Germinal center (tissue), 1 donor: ENCODE measurements at regions not wholly inside any gene's neighbourhood (a gene's known extent, or its start where the extent isn't known, plus 50 kb on each side); places are given as distances from the start of the nearest gene placed in this dataset.
"Not testable (repeated sequence)": the region's sequence is repeated elsewhere in the genome, so short reads cannot be mapped to it uniquely, and the experiment has no call there.

Experiments
- DNase-seq: peaks from one replicate; pipeline ENCODE4 v3.0.0; 2012; ENCODE audit warnings: mixed read lengths, low spot score

DNA sequence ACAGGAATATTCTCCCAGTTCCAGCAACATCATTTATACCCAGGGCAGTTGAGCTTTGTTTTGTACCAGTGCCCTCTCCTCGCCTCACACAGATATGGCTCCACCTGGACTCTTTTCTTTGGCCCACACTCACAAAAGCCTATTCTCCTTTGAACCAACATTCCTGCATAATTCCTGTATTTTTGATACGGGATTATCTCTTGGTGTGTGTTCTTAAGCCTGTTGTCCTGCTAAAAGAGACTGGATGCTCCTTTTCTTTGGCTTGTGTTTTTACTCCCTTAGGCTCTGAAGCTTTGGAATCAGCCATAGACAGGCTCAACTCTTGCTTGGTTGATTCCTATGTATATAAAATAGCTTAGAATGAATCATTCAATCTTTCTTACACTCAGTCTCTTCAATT lies 305.4 kb upstream of the SATB1 start:
- no peak for DNase-seq

- DNase-seq: no peak
These were observed 304.5 kb upstream of the SATB1 start for GRCh38 chr3:18729671-18730070.

- DNase-seq: no peak
These were observed 300.7 kb upstream of the SATB1 start for GRCh38 chr3:18725668-18726407.

- DNase-seq: no peak
These were observed 299.3 kb upstream of the SATB1 start for GRCh38 chr3:18724456-18724855.

- DNase-seq: no peak
These were observed 298.2 kb upstream of the SATB1 start for GRCh38 chr3:18723206-18723810.

- DNase-seq: no peak
These were observed 295.4 kb upstream of the SATB1 start for GRCh38 chr3:18720543-18720942.

DNA sequence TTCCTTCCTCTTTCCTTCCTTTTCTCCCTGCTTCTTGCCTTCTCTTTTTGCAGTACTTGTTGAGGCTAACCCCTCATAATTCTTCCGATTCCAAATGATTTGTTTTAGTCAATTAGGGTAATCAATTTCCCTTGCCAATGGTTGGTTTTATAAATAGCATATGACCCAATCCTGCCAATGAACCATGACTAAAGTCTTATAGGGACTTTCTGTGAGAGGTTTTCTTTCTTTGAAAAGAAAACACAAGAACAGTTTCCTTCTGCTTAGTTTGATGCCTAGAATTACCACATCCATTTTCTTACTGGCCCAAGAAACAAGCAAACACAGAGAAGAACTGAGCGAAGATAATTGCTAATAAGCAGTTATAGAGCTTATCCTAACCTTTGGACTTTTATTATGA lies 292.5 kb upstream of the SATB1 start:
- DNase-seq: no peak

DNA sequence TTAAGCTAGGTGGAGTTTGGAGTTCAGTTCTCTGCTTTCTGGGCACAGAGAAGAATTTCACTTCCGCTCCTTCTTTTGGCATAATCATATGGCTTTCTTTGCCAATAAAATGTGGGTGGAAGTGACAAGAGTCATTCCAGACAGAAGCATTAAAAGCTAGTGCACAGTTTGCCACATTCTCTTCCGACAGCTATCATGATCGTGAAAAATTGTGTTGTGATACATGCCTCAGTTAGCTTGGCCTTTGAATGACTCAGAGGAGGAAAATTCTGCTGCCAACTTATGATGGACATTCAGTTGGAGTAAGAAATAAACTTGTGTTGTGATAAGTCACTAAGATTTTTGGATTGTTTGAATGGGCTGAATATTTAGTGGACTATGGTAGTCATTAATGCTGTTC lies 291.7 kb upstream of the SATB1 start:
- no peak for DNase-seq

DNA sequence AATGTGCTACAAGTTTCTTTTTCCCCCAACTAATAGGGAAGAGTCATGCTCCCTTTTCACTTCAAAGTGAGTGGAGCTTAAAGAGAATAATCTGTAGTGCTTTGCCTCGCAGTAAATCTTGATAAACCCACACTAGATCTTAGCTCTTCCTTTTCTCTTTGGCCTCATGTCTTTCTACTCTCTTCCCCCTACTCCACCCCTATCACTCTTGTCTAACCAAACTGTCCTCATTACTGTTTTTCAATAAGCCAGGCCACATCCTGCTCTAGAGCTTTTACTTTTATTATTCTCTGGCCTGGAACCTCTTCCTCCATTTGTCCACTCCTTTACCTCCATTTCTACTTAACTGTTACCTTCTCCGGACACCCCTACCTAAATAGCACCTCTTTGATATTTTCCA lies 291.0 kb upstream of the SATB1 start:
- no peak for DNase-seq

- no peak for DNase-seq
These were observed 290.1 kb upstream of the SATB1 start for GRCh38 chr3:18715208-18715607.

DNA sequence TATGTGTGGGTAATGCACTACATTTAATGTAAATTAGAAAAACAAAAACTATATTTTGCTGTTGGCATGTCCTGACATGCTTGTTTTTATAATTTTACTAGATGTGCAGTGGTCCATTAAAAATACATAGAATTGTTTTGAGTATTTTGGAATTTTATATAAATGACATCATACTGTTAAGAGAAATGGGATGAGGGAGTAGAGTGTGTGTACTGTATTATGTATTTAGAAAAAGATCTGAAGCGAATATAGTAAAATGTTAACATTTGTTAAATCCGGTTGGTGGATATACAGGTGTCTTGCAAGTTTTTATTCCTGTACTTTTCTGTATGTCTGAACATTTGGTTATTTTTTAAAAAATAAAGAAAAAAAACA lies 288.4 kb upstream of the SATB1 start:
- no peak for DNase-seq

DNA sequence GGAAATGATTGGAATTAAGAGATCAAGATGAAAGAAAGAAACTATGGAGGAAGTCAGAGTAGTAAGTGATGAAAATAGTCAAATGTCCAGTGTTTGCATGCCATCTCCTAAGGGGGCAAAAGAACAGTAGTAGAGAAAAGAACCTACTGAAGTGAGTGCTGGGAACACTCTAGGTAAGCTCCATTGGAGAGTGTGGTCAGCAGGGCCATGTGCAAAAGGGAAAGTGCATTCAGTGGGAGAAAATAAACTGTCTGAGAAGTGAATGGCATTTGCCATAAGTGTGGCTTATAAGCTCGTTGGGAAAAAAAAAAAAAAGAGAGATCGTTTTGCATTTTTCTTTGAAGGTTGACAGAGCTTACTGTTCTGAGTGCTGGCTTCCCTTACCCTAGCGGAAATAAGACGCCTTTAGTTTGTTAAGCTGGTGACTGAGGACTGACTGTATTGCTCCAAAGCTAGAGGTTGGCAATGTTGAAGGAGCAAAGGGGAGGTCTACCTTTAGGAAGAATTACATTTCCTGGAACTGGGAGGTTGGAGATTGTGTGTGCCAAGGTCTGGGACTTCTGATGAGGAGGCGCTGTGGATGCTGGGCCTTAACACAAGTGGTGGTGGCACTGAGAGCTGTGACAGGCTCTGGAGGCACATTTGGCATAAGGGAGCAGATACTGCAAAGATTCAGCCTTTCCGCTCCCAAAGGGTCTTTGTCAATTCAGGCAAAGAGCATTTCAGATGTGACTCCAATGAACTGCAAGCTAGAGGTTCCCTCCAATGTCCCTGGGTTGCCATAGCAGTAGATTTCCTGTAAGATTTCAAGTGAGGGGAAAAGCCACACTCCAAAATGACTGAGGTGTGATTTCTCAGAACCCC lies 287.8 kb upstream of the SATB1 start:
- DNase-seq: no peak

DNA sequence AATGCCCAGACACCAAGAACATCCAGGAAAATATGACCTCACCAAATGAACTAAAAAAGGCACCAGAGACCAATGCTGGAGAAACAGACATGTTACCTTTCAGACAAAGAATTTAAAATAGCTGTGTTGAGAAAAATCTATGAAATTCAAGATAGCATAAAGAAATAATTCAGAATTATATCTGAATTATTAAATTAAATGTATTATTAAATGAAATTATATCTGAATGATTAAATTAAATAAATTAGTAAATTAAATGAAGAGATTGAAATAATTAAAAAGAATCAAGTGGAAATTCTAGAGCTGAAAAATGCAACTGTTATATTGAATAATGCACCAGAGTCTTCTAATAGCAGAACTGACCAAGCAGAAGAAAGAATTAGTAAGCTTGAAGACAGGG lies 279.2 kb upstream of the SATB1 start:
- no peak for DNase-seq

DNA sequence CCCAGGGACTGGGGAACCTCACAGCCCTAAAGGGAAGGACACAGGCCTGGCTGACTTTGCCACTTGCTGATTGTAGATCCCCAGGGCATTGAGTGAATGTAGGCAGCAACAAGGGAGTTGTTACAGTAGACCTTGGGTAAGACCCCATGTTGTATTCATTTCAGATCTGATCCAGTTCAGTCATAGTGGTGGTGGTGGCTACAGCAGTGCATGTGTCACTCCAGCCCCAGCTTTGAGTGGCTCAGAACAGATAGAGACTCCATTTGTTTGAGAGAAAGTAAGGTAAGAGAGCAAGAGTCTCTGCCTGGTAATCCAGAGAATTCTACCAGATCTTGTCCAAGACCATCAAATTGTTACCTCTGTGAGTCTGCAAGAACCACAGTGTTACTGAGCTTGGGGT lies 278.7 kb upstream of the SATB1 start:
- DNase-seq: no peak

- not testable (repeated sequence) for DNase-seq
These were observed 268.6 kb upstream of the SATB1 start for GRCh38 chr3:18693588-18694329.

DNA sequence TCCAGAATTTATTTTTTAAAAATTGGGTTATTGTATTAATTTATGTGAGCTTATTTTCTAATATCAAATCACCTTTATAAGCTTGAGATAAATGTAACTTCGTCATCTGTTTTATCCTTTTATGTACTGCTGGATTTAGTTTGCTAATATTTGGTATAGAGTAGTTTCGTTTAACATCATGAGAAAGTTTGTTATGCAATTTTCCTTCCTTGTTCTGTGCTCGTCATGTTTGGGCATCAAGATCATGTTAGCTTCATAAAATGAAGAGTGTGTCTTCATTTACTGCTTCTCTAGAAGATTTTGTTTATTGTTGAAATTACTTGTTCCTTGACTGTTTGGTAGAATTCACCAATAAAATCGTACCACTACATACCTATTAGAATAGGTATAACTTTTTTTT lies 262.1 kb upstream of the SATB1 start:
- no peak for DNase-seq

- DNase-seq: no peak
These were observed 258.8 kb upstream of the SATB1 start for GRCh38 chr3:18683900-18684299.

DNA sequence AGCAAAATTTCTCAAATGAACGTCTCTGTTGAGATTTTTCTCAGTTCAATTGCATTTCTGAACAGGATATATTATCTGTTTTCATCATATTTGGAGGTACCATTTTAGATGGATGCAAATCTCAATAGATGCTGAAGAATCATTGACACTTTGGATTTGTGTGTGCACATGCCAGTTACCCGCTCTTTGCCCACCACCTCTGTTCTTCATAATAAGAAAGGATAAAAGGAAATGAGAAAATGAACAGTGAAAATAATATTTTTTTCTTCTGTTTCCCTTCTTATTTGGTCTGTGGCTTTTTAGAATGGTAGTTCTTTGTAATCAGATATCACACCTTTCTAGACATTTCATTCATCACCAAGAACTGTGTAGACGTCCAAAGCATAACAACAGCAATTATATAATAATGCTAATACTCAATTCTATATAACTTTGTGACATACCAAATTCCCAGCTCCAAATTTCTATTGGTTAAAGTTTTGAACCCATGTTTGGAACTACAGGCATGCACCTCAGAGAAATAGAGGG lies 256.7 kb upstream of the SATB1 start:
- DNase-seq: no peak

GRCh38 chr3:18680758-18681157 lies 255.6 kb upstream of the SATB1 start:
- no peak for DNase-seq

DNA sequence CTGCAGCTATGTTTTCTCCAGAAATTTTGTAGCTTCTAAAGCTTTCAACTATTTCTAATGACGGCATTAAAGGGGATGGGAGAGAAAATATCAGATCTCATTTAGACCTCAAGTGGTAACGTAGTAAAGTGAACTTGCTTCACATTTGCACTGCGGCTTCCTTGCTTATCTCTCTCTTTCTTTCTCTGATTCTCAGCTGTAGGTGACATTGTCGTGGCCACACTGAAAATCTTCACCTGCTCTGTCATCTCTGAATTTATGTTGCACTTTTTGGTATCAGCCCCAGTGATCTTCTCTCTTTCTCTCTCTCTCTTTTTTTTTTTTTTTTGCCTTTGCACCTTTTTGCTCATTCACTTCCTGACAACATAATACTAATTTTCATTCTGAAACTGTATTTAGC lies 254.1 kb upstream of the SATB1 start:
- no peak for DNase-seq

GRCh38 chr3:18675197-18675596 lies 250.1 kb upstream of the SATB1 start:
- no peak for DNase-seq

DNA sequence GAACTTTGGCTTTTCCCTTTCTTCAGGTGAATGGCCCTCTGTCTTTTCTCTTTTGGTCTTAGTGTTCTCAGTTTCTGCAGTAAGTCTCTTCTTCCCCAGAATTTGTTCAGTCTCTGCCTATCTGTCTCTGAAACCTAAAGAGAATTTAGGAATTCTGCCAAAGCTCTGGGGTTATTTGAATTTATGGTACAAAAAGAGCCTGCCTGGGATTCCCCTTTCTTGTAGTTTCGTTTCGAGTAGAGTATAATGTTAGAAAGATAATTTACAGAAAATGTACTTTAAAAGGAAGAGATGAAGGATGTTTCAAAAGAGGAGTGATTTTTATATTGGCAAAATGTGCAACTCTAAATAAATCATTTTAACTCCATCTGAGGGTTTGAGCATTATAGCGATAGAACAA lies 247.4 kb upstream of the SATB1 start:
- DNase-seq: no peak
